Endothelial cell of umbilical vein (primary cell): ENCODE measurements at regions not wholly inside any gene's neighbourhood (a gene's known extent, or its start where the extent isn't known, plus 50 kb on each side); places are given as distances from the start of the nearest gene placed in this dataset.

Experiments
- BruUV-seq: library from RNA; stranded (reverse); fragments of 400-500 nt; replicated peaks from 2 replicates; lab custom pipeline; 2021; lab: Mats Ljungman, UMichigan
- CTCF ChIA-PET: fragments of 300-600, 350-600 bp; sonication (Branson Sonifier 250); formaldehyde crosslinking; loops from one replicate; lab custom pipeline; 2021; ENCODE audit warnings: antibody characterized with exemption, inconsistent platforms; lab: Charles Lee
- POLR2A ChIA-PET: fragments of 300-600, 350-600 bp; sonication (Branson Sonifier 250); formaldehyde crosslinking; loops from one replicate; lab custom pipeline; 2021; ENCODE audit warnings: antibody characterized with exemption, inconsistent platforms; lab: Charles Lee
- DNase-seq: peaks from one replicate; pipeline ENCODE4 v3.0.0-alpha.2; 2011; ENCODE audit warnings: low read depth, low spot score
- FAIRE-seq: peaks from 2 replicates; lab custom pipeline; 2011; peaks lifted over from hg19 to GRCh38; lab: Jason Lieb, UNC
- H2AFZ ChIP-seq: 2 replicates; pipeline ENCODE4 v1.6.0; 2012; ENCODE audit warnings: low read depth, low read length, control low read depth, inconsistent platforms
- H3K27ac ChIP-seq: 2 replicates; pipeline ENCODE4 v1.5.1; 2011; ENCODE audit warnings: low read depth, mild to moderate bottlenecking, control low read depth, low read length, moderate library complexity; ENCODE audit not compliant: insufficient read depth
- H3K27me3 ChIP-seq, 2 experiments: 2 replicates each; pipeline versions ENCODE4 v1.6.0 to v1.6.1; 2011; ENCODE audit warnings: low read length in 2 of 2, mixed read lengths in 1 of 2; ENCODE audit not compliant: control insufficient read depth in 2 of 2, insufficient read depth in 2 of 2
- H3K36me3 ChIP-seq, 2 experiments: 2 replicates in 1 of 2; 3 replicates in 1 of 2; pipeline ENCODE4 v1.5.1; 2011; ENCODE audit warnings: low read length in 2 of 2, mild to moderate bottlenecking in 1 of 2, moderate library complexity in 1 of 2; ENCODE audit not compliant: control insufficient read depth in 2 of 2, insufficient read depth in 2 of 2; ENCODE audit errors: extremely low read depth in 1 of 2
- H3K4me1 ChIP-seq: 3 replicates; pipeline ENCODE4 v1.5.1; 2011; ENCODE audit warnings: mild to moderate bottlenecking, low read length; ENCODE audit not compliant: control insufficient read depth, insufficient read depth; ENCODE audit errors: extremely low read depth
- H3K4me2 ChIP-seq: 2 replicates; pipeline ENCODE4 v1.6.1; 2011; ENCODE audit warnings: low read length, control low read depth, mixed read lengths; ENCODE audit not compliant: insufficient read depth
- H3K4me3 ChIP-seq, 3 experiments: fragments of 200-600 bp in 1 of 3; sonication (generic), shearing (Covaris generic) in 1 of 3; replicated peaks in 1 of 3; 2 replicates each; pipeline ENCODE4 v1.5.1; 2011 to 2016; ENCODE audit warnings: control low read depth in 3 of 3, low read length in 3 of 3, mild to moderate bottlenecking in 2 of 3, inconsistent platforms in 1 of 3, low read depth in 1 of 3, moderate library complexity in 1 of 3; ENCODE audit not compliant: insufficient read depth in 1 of 3
- H3K79me2 ChIP-seq: 2 replicates; pipeline ENCODE4 v1.6.0; 2012; ENCODE audit warnings: low read length, inconsistent platforms; ENCODE audit not compliant: control insufficient read depth, insufficient read depth
- H3K9ac ChIP-seq: replicated peaks from 2 replicates; pipeline ENCODE3; 2011; ENCODE audit warnings: low read length, control low read depth; ENCODE audit not compliant: insufficient read depth; ENCODE audit errors: extremely low read depth
- H3K9me1 ChIP-seq: replicated peaks from 3 replicates; pipeline ENCODE4 v1.6.0; 2011; ENCODE audit warnings: mild to moderate bottlenecking, low read length; ENCODE audit not compliant: control insufficient read depth, insufficient read depth; ENCODE audit errors: extremely low read depth
- H3K9me3 ChIP-seq: replicated peaks from 2 replicates; pipeline ENCODE4 v1.5.1; 2012; ENCODE audit warnings: low read length, inconsistent platforms; ENCODE audit not compliant: control insufficient read depth, insufficient read depth
- H4K20me1 ChIP-seq: replicated peaks from 2 replicates; pipeline ENCODE3; 2011; ENCODE audit warnings: mild to moderate bottlenecking, low read length; ENCODE audit not compliant: control insufficient read depth, insufficient read depth; ENCODE audit errors: extremely low read depth
- EZH2 ChIP-seq: IDR thresholded peaks from 2 replicates; pipeline ENCODE4 v1.6.1; 2012; ENCODE audit warnings: borderline replicate concordance, low read depth, mild to moderate bottlenecking, moderate library complexity, low read length, inconsistent platforms; ENCODE audit not compliant: severe bottlenecking
- FOS ChIP-seq: IDR thresholded peaks from 2 replicates; pipeline ENCODE4 v1.6.1; 2011; ENCODE audit warnings: mild to moderate bottlenecking, low read length, moderate library complexity, borderline replicate concordance; ENCODE audit not compliant: insufficient read depth
- GATA2 ChIP-seq: IDR thresholded peaks from 2 replicates; pipeline ENCODE4 v1.7.0; 2011; ENCODE audit warnings: low read depth, mild to moderate bottlenecking, moderate library complexity, mixed read lengths, low read length; ENCODE audit not compliant: insufficient read length, insufficient read depth
- JUN ChIP-seq: IDR thresholded peaks from 2 replicates; pipeline ENCODE4 v1.6.1; 2011; ENCODE audit warnings: borderline replicate concordance, low read depth; ENCODE audit not compliant: insufficient read length, insufficient read depth
- MYC ChIP-seq: IDR thresholded peaks from one replicate; pipeline ENCODE4 v1.6.1; 2011; ENCODE audit warnings: mild to moderate bottlenecking, low read depth, low read length
- POLR2A ChIP-seq: IDR thresholded peaks from 2 replicates; pipeline ENCODE4 v1.6.1; 2012; ENCODE audit warnings: low read depth, mild to moderate bottlenecking, control low read depth, low read length
- POLR2AphosphoS5 ChIP-seq: IDR thresholded peaks from 2 replicates; pipeline ENCODE4 v1.6.1; 2012; ENCODE audit warnings: low read depth, mild to moderate bottlenecking, control low read depth, low read length, moderate library complexity; ENCODE audit not compliant: insufficient read depth
- dilution Hi-C: fragments of 300-500 bp; cut with MboI; formaldehyde crosslinking; loops from one replicate; pipeline ENCODE4 v1.15.0; 2019; ENCODE audit warnings: low sequenced_read_pairs; ENCODE audit not compliant: extremely low pct_ligation_motif_present
- intact Hi-C: fragments of 100-400 bp; cut with micrococcal nuclease; formaldehyde crosslinking; loops from one replicate; pipeline ENCODE4 v1.10.0; 2022
- TF ChIP-seq, protein P1 (sequence below): IDR thresholded peaks from 2 replicates; pipeline ENCODE4 v1.6.1; 2011; ENCODE audit not compliant: insufficient read depth, insufficient read length
- TF ChIP-seq, protein P2 (sequence below), 2 donors: IDR thresholded peaks; 1 replicate in 1 of 2; 2 replicates in 1 of 2; pipeline ENCODE4 v1.5.1; 2011; ENCODE audit warnings: low read length in 2 of 2, mild to moderate bottlenecking in 2 of 2, moderate library complexity in 2 of 2, control low read depth in 1 of 2, inconsistent platforms in 1 of 2, low read depth in 1 of 2; ENCODE audit not compliant: insufficient read depth in 1 of 2; ENCODE audit errors: extremely low read depth in 1 of 2

DNA sequence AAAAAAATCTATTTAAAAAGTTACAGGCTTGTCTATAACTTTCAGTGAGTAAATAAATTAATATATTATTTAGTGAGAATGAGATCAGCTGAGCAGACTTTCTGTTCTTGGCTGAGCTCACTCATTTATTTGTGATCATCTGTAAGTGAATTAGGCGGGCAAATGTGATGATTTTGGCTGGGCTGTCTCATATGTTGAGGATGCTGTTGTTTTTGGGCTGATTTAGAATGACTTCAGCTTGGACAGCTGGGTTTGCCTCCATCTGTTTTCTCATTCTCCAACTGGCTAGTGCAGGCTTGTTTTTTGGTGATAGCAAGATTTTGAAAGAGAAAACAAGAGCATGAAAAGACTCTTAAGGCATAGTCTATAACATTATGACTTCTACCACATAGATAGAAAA is 475.8 kb upstream of the OLFM3 start:
- H3K4me2 ChIP-seq: no peak overlapping the region
- no peak overlapping the region for H3K27ac ChIP-seq
- no peak overlapping the region for H3K4me3 ChIP-seq
- ChIA-PET POLR2A (no interaction called here), CTCF (no interaction called here)
- no peaks in the 10 kb centered on the region for H3K9me1 ChIP-seq
- FAIRE-seq: no peak
- no peaks in the 10 kb centered on the region for H3K27me3 ChIP-seq
- intact Hi-C loops: no loop called here
- H3K79me2 ChIP-seq: no peaks in the 10 kb centered on the region
- no TSS peak for BruUV-seq
- no peaks in the 10 kb centered on the region for H3K4me1 ChIP-seq
- H2AFZ ChIP-seq: no peak overlapping the region
- dilution Hi-C loops: no loop called here
- TF ChIP-seq JUN (no peak), EZH2 (no peak), POLR2AphosphoS5 (no peak), GATA2 (no peak)
- TF ChIP-seq, protein P1, sequence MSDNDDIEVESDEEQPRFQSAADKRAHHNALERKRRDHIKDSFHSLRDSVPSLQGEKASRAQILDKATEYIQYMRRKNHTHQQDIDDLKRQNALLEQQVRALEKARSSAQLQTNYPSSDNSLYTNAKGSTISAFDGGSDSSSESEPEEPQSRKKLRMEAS: no peak
- H4K20me1 ChIP-seq: no peaks in the 10 kb centered on the region
- no peaks in the 10 kb centered on the region for H3K36me3 ChIP-seq
- no peak overlapping the region for H3K9ac ChIP-seq
- no peak for DNase-seq
- H3K9me3 ChIP-seq: no peaks in the 10 kb centered on the region

DNA sequence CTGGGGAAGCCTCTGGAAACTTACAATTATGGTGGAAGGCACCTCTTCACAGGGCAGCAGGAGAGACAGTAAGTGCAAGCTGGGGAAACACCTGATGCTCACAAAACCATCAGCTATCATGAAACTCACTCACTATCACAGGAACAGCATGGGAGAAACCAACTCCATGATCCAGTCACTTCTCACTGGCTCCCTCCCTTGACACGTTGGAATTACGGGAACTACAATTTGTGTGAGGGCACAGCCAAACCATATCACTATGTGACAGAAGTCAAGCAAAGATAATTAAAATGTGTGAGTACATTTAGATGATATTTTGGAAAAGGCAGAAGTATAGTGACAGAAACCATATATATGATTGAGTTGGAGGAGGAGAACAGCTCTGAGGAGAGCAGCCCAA is 474.0 kb upstream of the OLFM3 start:
- no peaks in the 10 kb centered on the region for H3K9me3 ChIP-seq
- FAIRE-seq (no peak), DNase-seq (no peak)
- H3K4me1 ChIP-seq: no peaks in the 10 kb centered on the region
- no peaks in the 10 kb centered on the region for H3K27me3 ChIP-seq
- no peak overlapping the region for H3K4me3 ChIP-seq
- dilution Hi-C loops (no loop called here), intact Hi-C loops (no loop called here)
- no peaks in the 10 kb centered on the region for H3K36me3 ChIP-seq
- no TSS peak for BruUV-seq
- POLR2A ChIA-PET: no interaction called here
- CTCF ChIA-PET: no interaction called here
- no peaks in the 10 kb centered on the region for H3K79me2 ChIP-seq
- H4K20me1 ChIP-seq: no peaks in the 10 kb centered on the region
- no peaks in the 10 kb centered on the region for H3K9me1 ChIP-seq
- TF ChIP-seq GATA2 (no peak), EZH2 (no peak), MYC (no peak), POLR2A (no peak), FOS (no peak), JUN (no peak), POLR2AphosphoS5 (no peak)
- TF ChIP-seq, protein P2, sequence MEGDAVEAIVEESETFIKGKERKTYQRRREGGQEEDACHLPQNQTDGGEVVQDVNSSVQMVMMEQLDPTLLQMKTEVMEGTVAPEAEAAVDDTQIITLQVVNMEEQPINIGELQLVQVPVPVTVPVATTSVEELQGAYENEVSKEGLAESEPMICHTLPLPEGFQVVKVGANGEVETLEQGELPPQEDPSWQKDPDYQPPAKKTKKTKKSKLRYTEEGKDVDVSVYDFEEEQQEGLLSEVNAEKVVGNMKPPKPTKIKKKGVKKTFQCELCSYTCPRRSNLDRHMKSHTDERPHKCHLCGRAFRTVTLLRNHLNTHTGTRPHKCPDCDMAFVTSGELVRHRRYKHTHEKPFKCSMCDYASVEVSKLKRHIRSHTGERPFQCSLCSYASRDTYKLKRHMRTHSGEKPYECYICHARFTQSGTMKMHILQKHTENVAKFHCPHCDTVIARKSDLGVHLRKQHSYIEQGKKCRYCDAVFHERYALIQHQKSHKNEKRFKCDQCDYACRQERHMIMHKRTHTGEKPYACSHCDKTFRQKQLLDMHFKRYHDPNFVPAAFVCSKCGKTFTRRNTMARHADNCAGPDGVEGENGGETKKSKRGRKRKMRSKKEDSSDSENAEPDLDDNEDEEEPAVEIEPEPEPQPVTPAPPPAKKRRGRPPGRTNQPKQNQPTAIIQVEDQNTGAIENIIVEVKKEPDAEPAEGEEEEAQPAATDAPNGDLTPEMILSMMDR (IDR thresholded peaks at IDR 0.05; ENCODE audit: extremely low read depth in 1 of 2, insufficient read depth in 1 of 2, low read depth in 1 of 2, low read length in 2 of 2): no peak
- TF ChIP-seq, protein P1: no peak
- no peak overlapping the region for H3K27ac ChIP-seq
- no peak overlapping the region for H2AFZ ChIP-seq
- no peak overlapping the region for H3K4me2 ChIP-seq
- H3K9ac ChIP-seq: no peak overlapping the region
